Fibroblast of lung (primary cell): ENCODE measurements at regions not wholly inside any gene's neighbourhood (a gene's known extent, or its start where the extent isn't known, plus 50 kb on each side); places are given as distances from the start of the nearest gene placed in this dataset.

Experiments used
- DNase-seq, 2 donors: peaks; one replicate each; pipeline versions ENCODE4 v3.0.0 to v3.0.0-alpha.2; 2010; ENCODE audit warnings: low read depth in 2 of 2
- H2AFZ ChIP-seq: 2 replicates; pipeline ENCODE4 v1.5.1; 2012; ENCODE audit warnings: low read length, control low read depth, inconsistent platforms
- H3K27ac ChIP-seq: 2 replicates; pipeline ENCODE4 v1.5.1; 2011; ENCODE audit warnings: low read length, control low read depth; ENCODE audit not compliant: insufficient read depth
- H3K27me3 ChIP-seq: 2 replicates; pipeline ENCODE4 v1.5.1; 2011; ENCODE audit warnings: mild to moderate bottlenecking, low read length; ENCODE audit not compliant: control insufficient read depth, insufficient read depth
- H3K36me3 ChIP-seq: 2 replicates; pipeline ENCODE4 v1.5.1; 2011; ENCODE audit warnings: low read length; ENCODE audit not compliant: control insufficient read depth, insufficient read depth
- H3K4me1 ChIP-seq: 2 replicates; pipeline ENCODE4 v1.5.1; 2011; ENCODE audit warnings: low read length; ENCODE audit not compliant: control insufficient read depth, insufficient read depth; ENCODE audit errors: extremely low read depth
- H3K4me2 ChIP-seq: 2 replicates; pipeline ENCODE4 v1.5.1; 2011; ENCODE audit warnings: low read length, control low read depth; ENCODE audit not compliant: insufficient read depth; ENCODE audit errors: extremely low read depth
- H3K4me3 ChIP-seq, 4 experiments: fragments of 200-600 bp in 1 of 4; sonication (generic) in 1 of 4; replicated peaks in 1 of 4; 2 replicates each; pipeline ENCODE4 v1.5.1; 2011 to 2016; ENCODE audit warnings: low read length in 4 of 4, low read depth in 3 of 4, mild to moderate bottlenecking in 3 of 4, control low read depth in 2 of 4, inconsistent platforms in 1 of 4, mixed read lengths in 1 of 4; ENCODE audit not compliant: insufficient read depth in 1 of 4; ENCODE audit errors: control extremely low read depth in 1 of 4
- H3K79me2 ChIP-seq: 2 replicates; pipeline ENCODE4 v1.5.1; 2012; ENCODE audit warnings: mild to moderate bottlenecking, low read length, inconsistent platforms; ENCODE audit not compliant: control insufficient read depth, insufficient read depth
- H3K9ac ChIP-seq: 2 replicates; pipeline ENCODE4 v1.5.1; 2011; ENCODE audit warnings: mild to moderate bottlenecking, low read length, control low read depth; ENCODE audit not compliant: insufficient read depth
- H3K9me3 ChIP-seq: 2 replicates; pipeline ENCODE4 v1.5.1; 2012; ENCODE audit warnings: low read depth, low read length; ENCODE audit not compliant: control insufficient read depth, insufficient read depth
- H4K20me1 ChIP-seq: 2 replicates; pipeline ENCODE4 v1.5.1; 2011; ENCODE audit warnings: low read length; ENCODE audit not compliant: control insufficient read depth, insufficient read depth; ENCODE audit errors: extremely low read depth
- EZH2 ChIP-seq: IDR thresholded peaks from 2 replicates; pipeline ENCODE4 v1.5.1; 2012; ENCODE audit warnings: low read length, control low read depth, mild to moderate bottlenecking; ENCODE audit errors: missing control alignments
- TF ChIP-seq, protein P1 (sequence below), 2 donors: IDR thresholded peaks in 1 of 2; conservative IDR thresholded peaks in 1 of 2; 1 replicate in 1 of 2; 2 replicates in 1 of 2; pipeline ENCODE4 v1.5.1; 2011 to 2012; ENCODE audit warnings: low read length in 2 of 2, control low read depth in 1 of 2, inconsistent platforms in 1 of 2, low read depth in 1 of 2, mild to moderate bottlenecking in 1 of 2

DNA sequence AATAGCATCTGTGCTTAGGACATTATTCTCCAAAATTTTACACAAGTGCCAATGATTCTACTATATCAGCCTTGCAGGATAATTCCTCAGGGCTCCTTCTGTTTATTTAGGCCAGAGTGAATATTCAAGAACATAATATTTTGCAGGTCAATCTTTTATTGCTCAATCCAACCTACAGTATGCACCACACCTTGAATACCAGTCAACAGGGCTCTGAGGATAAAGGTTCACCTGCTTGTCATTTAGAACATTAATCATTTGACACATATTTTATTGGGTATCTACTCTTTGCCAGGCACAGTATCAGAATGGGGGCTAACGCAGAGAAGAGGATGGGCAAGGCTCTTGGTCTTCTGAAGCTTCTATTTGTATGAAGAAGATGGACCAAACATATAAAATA, 66.2 kb upstream of the SHISA3 start:
- Histone ChIP-seq H3K4me1 (no peaks in the 10 kb centered on the region), H4K20me1 (no peaks in the 10 kb centered on the region), H3K79me2 (no peaks in the 10 kb centered on the region), H2AFZ (no peak overlapping the region), H3K36me3 (no peaks in the 10 kb centered on the region), H3K9me3 (no peaks in the 10 kb centered on the region), H3K27ac (no peak overlapping the region), H3K27me3 (no peaks in the 10 kb centered on the region), H3K4me2 (no peak overlapping the region), H3K9ac (no peak overlapping the region), H3K4me3 (no peak overlapping the region)
- TF ChIP-seq, protein P1, sequence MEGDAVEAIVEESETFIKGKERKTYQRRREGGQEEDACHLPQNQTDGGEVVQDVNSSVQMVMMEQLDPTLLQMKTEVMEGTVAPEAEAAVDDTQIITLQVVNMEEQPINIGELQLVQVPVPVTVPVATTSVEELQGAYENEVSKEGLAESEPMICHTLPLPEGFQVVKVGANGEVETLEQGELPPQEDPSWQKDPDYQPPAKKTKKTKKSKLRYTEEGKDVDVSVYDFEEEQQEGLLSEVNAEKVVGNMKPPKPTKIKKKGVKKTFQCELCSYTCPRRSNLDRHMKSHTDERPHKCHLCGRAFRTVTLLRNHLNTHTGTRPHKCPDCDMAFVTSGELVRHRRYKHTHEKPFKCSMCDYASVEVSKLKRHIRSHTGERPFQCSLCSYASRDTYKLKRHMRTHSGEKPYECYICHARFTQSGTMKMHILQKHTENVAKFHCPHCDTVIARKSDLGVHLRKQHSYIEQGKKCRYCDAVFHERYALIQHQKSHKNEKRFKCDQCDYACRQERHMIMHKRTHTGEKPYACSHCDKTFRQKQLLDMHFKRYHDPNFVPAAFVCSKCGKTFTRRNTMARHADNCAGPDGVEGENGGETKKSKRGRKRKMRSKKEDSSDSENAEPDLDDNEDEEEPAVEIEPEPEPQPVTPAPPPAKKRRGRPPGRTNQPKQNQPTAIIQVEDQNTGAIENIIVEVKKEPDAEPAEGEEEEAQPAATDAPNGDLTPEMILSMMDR (conservative IDR thresholded peaks at IDR 0.05 in 1 of 2, IDR thresholded peaks at IDR 0.05 in 1 of 2; ENCODE audit: low read depth in 1 of 2, low read length in 2 of 2): no peak
- no peak for TF ChIP-seq EZH2
- DNase-seq: no peak

DNA sequence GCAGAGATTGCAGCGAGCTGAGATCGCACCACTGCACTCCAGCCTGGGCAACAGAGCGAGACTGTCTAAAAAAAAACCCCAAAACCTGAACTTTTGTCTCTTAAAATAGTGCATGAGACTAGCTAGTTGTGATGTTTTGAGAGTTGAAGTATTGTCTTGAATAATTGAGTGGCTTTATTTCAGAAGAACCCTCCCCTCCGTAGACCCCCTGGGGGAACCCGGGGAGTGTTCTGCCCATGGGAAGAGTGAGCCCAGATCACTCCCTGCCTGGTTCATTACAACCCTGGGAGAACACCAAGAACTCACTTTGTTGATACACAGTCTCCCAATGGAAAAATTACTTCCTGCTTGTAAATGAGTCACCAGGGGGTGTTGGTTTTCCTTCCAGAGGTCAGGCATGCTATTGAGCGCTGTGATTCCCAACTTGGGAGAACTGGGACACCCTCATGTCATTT, 65.3 kb upstream of the SHISA3 start:
- H4K20me1 ChIP-seq: no peaks in the 10 kb centered on the region

DNA sequence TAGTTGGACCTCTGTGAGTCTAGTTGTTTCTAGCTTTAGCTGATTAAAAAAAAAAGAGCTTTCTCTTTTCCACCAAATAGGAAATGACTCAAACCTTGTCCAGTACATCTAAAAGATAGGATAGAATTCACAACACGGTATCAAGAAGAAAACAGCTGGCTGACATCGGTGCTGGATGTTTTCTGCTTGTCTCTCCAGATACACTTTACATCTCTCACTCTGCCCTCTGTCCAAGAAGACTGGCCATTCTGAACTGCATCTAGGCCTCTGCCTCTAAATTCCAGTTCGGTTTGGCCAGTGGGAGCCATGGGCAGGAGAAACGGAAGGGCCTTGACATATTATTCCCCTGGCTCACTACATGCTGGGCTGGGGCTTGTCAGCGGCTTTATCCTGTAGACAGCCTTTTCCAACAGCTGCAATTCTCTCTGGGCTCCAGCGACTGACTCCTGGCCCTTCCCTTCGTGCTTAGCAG, 57.3 kb upstream of the SHISA3 start:
- Histone ChIP-seq H3K9ac (no peak overlapping the region), H3K9me3 (no peaks in the 10 kb centered on the region), H4K20me1 (no peaks in the 10 kb centered on the region), H3K27ac (no peak overlapping the region), H3K79me2 (no peaks in the 10 kb centered on the region), H3K36me3 (no peaks in the 10 kb centered on the region), H3K27me3 (no peaks in the 10 kb centered on the region), H3K4me2 (peak overlapping the region; percentile 60), H2AFZ (peak overlapping the region; percentile 72), H3K4me1 (no peaks in the 10 kb centered on the region), H3K4me3 (no peak overlapping the region)
- no peak for TF ChIP-seq EZH2
- TF ChIP-seq, protein P1 (conservative IDR thresholded peaks at IDR 0.05 in 1 of 2, IDR thresholded peaks at IDR 0.05 in 1 of 2; ENCODE audit: low read depth in 1 of 2, low read length in 2 of 2): no peak
- peak; percentile 39 to 67 for DNase-seq

More for the DNA sequence above, 65.3 kb upstream of the SHISA3 start:
- TF ChIP-seq, protein P1 (conservative IDR thresholded peaks at IDR 0.05 in 1 of 2, IDR thresholded peaks at IDR 0.05 in 1 of 2; ENCODE audit: low read depth in 1 of 2, low read length in 2 of 2): no peak
- TF ChIP-seq EZH2: no peak
- no peak overlapping the region for H3K9ac ChIP-seq
- H3K9me3 ChIP-seq: no peaks in the 10 kb centered on the region
- H3K27ac ChIP-seq: no peak overlapping the region
- peak; percentile 24 to 81 for DNase-seq
- H3K4me1 ChIP-seq: no peaks in the 10 kb centered on the region
- H3K27me3 ChIP-seq: no peaks in the 10 kb centered on the region
- no peaks in the 10 kb centered on the region for H3K36me3 ChIP-seq
- no peak overlapping the region for H3K4me2 ChIP-seq
- no peak overlapping the region for H3K4me3 ChIP-seq
- H2AFZ ChIP-seq: no peak overlapping the region
- H3K79me2 ChIP-seq: no peaks in the 10 kb centered on the region
